Daoy (cell line): ENCODE measurements at regions not wholly inside any gene's neighbourhood (a gene's known extent, or its start where the extent isn't known, plus 50 kb on each side); places are given as distances from the start of the nearest gene placed in this dataset.

Experiments used
- DNase-seq: peaks from one replicate; pipeline ENCODE4 v3.0.0-alpha.2; 2015; ENCODE audit warnings: low read depth

- DNase-seq, result peak; percentile 59
Observed at GRCh38 chr5:125835293-125836172, 587.7 kb upstream of the GRAMD2B start.

- DNase-seq, result no peak
Observed at GRCh38 chr5:125836256-125836655, 587.0 kb upstream of the GRAMD2B start.

DNA sequence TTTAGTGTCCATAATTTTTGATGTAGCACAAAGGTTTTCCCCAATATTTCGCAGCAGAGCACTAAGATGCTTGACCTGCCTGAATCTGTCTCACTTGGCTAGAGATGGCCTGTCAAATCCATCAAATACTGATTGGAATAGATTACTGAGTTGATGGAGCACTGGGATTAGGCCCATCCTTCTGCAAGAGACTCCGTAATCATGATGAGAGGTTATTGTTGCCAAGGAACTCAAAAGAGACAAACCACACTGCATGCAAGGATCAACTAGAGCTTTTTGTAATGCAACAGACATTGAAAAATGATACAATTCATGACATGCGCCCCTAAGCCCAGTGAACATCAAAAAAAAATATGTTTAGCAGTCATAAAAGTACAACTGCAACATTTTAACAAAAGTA, 585.3 kb upstream of the GRAMD2B start:
- no peak for DNase-seq

DNA sequence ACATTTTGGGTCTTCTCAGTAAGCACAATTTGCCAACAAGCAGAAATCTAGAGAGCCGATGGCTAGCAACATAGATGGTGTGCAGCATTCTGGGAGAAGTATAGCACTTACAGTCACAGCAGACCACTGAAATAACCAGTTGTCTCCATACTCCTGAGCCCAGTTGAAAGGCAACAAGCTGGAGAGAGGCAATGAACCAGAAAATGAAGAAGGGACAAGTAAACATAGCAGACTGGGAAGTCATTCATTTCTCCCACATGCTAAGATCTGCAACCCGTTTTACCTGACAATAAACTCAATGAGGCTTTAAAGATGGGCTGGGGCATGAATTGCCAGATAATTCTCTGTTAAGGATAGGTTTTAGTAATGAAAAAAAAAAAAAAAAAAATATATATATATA, 575.6 kb upstream of the GRAMD2B start:
- no peak for DNase-seq

GRCh38 chr5:125848751-125849150, 574.5 kb upstream of the GRAMD2B start:
- DNase-seq, result peak; percentile 33

GRCh38 chr5:125856949-125857348, 566.3 kb upstream of the GRAMD2B start:
- DNase-seq, result no peak

GRCh38 chr5:125863579-125863978, 559.6 kb upstream of the GRAMD2B start:
- DNase-seq, result no peak

DNA sequence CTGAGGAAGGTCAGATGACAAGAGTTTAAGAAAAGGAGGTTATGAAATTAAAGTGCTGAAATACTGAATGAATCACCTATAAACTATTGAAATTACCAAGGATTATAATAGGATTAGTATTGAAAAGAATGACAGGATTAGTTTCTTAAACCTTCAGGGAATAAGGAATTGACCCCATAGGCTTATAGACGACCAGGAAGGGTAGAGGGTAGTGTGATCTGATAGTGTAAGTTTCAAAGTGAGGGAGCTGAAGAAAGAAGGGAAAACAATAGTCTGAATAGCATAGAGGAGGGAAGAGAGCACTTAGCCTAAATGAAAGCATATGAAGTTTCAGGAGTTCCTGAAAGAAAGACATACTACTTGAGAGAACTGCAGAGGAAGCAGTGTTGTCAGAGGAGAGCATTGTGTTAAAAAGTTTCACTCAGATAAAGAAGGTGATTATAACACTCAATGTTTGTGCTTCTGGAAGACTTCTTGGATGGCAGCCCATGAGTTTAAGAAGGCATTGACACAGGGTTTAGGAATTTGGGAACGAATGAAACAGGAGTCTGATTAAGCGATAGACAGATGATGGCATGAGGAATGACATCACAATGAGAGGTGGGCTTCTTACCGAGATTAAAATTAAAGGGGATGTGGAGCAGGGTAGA, 557.9 kb upstream of the GRAMD2B start:
- DNase-seq, result peak; percentile 34

- no peak for DNase-seq
Observed at GRCh38 chr5:125868036-125868435, 555.2 kb upstream of the GRAMD2B start.

- DNase-seq, result no peak
Observed at GRCh38 chr5:125870256-125870655, 553.0 kb upstream of the GRAMD2B start.

DNA sequence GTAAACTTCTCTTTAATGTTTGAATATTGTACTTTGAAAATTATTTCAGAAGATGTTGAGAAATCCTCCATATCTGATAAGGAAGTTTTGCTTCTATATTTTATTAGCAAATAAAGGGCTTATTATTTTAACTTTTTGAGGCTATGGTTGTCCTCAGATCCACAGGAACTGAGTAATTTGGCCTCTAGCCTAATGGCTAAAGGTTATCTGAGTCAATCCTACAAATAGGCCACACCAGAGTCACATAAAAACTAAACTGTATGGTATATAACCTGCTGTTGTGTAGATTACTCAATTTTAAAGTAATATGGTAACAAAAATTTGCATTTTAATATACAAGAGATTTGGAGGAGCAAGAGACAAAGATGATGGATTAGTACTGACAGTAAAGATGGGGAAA, 549.2 kb upstream of the GRAMD2B start:
- no peak for DNase-seq

DNA sequence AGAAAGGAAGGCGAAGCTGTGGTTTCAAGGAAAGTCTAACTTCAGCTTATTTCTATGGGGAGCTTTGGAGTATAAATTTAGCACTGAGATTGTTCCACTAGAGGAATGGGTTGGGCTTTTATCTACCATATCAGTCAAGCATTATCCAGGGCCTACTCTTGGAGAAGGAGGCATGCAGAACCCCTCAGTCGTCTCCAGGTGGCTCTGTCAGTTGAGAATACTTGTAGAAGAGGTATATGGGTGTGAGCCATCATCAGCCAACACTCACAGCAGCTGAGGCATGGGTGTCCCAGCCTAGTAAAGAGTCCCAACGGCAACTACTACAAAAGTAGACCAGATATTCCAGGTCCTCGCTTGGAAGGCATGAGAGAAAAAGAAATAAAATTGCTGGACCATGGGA, 548.5 kb upstream of the GRAMD2B start:
- DNase-seq, result peak; percentile 10

DNA sequence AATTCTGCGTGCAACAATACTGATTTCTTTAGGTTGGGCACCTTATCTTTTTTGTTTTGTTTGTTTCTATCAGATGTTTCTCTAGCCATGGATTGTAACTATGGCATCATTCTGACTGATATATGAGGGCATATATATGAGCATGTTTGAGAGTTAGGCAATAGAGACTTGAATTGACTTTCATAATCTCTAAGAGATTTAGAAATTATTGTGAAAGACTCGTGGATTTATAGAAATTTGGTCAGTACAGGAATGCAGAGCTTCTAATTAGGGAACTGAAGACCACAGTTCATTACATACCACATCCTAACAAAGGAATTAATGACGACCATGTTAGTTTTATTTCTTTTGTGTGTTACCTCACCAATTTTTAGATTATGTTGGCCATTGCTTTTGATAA, 546.0 kb upstream of the GRAMD2B start:
- no peak for DNase-seq

DNA sequence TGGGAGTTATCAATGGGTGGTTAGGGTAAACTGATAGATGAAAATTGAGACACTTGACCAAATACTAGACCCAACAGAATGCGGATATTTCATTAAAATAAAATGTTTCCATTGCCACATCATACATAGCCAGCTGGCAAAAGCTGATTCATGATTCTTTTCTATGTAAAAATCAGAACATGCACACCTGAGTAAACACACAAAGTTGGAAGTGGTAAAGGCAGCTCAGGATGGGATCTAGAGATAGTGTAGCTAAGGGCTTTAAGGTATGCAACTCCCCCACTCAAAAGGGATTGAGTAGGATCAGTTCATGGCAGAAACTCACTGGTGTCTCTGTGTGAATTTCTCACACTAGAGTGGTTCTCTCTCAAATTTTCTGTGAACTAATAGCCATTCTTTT, 541.1 kb upstream of the GRAMD2B start:
- no peak for DNase-seq

DNA sequence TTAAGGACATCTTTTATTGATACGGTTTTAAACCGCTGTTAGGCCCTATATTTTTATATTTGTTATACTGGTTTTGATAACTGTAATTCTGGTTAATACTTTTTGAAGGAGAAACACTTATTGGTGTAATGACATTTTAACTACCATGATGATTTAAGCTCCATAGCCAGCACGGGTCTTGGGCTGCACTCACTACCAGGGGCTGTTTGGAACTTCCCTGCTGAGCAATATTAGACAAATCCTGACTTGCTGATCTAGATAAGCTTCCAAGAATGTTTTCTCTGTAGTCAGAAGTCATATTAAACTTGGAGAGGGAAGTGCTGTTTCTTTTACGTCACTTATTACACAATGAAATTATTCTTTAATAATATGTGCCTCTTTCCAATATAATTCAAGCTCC, 540.0 kb upstream of the GRAMD2B start:
- no peak for DNase-seq

- no peak for DNase-seq
Observed at GRCh38 chr5:125888358-125888757, 534.9 kb upstream of the GRAMD2B start.

- DNase-seq, result no peak
Observed at GRCh38 chr5:125890511-125890931, 532.7 kb upstream of the GRAMD2B start.

DNA sequence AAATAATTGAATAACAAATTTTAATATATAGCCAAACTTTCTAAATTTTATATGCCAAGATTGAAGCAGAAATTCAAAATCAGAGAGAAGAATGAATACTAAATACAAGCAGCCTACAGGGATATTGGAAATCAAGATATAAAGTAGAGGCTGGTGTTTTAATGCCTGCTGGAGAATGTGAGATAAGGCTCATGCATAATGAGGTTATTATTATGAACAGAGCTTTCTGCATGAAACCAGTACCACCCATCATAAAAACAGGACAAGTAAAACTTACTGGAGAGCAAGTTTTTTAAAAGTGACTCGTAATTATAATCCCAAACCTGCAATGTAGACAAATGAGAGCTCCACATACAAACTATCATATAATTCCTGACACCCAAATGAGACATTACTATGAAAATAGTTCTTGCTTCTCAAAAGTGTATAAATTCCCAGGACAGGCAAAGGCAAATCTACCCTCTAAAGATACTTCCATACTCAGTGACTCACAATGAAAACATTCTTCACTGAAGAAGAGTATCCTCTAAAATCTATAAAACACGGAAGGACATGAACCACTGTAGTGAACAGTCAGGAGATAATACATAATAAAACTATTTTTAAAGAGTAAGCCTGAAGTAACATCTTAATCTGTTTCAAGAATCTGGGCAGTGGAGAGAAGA, 532.0 kb upstream of the GRAMD2B start:
- no peak for DNase-seq

- DNase-seq, result peak; percentile 25
Observed at GRCh38 chr5:125894383-125894782, 528.8 kb upstream of the GRAMD2B start.

- no peak for DNase-seq
Observed at GRCh38 chr5:125896368-125896767, 526.8 kb upstream of the GRAMD2B start.

GRCh38 chr5:125897089-125897488, 526.1 kb upstream of the GRAMD2B start:
- DNase-seq, result no peak

DNA sequence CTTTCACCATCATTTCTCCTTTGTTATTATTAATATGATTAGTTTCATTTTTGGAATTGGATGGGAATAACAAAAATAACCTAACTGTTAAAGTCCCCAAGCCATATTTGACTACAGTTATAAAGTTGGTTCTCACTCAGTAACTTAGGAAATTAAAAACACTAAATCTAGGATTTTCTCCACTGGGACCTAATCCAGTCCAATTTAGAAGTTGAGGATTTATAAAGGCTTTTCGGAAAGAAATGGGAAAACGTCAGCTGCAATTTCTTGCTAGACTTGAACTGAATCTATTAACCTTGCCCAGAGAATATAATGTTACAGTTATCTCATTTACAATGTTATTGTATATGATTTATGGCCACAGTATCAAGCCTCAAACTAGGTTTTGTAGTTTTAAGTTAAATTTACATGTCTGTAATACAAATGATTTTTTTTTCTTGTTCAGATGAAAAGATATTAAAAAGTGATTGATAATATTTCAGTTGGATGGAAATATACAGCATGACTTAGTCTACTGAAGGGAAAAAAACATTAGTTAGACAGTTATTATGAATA, 524.3 kb upstream of the GRAMD2B start:
- DNase-seq, result no peak
